ENCODE measurements at regions not wholly inside any gene's neighbourhood (a gene's known extent, or its start where the extent isn't known, plus 50 kb on each side); places are given as distances from the start of the nearest gene placed in this dataset.

- no peak for TF ChIP-seq CTCF (IDR thresholded peaks at IDR 0.05)
- no peak for TF ChIP-seq POLR2AphosphoS5 (IDR thresholded peaks at IDR 0.05)
These were observed 119.0 kb upstream of the USP24 start for GRCh38 chr1:55334160-55334559.
